ENCODE measurements at regions not wholly inside any gene's neighbourhood (a gene's known extent, or its start where the extent isn't known, plus 50 kb on each side); places are given as distances from the start of the nearest gene placed in this dataset.

DNA sequence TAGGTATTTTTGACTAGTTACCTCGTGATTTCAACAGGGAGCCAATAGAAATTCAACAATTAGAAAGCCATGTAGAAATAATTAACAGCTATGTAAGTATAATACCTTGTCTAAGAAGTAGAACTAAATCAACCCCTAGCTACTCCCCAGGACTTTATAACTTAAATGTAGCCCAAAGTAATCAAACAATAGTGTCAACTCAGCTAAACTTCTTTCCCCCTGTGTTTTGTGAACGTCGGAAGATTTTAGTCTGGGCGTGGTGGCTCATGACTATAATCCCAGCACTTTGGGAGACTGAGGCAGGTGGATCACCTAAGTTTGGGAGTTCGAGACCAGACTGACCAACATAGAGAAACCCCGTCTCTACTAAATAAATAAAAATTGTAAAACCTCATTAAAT, 579.9 kb upstream of the NCAM2 start:
- TF ChIP-seq, protein P1, sequence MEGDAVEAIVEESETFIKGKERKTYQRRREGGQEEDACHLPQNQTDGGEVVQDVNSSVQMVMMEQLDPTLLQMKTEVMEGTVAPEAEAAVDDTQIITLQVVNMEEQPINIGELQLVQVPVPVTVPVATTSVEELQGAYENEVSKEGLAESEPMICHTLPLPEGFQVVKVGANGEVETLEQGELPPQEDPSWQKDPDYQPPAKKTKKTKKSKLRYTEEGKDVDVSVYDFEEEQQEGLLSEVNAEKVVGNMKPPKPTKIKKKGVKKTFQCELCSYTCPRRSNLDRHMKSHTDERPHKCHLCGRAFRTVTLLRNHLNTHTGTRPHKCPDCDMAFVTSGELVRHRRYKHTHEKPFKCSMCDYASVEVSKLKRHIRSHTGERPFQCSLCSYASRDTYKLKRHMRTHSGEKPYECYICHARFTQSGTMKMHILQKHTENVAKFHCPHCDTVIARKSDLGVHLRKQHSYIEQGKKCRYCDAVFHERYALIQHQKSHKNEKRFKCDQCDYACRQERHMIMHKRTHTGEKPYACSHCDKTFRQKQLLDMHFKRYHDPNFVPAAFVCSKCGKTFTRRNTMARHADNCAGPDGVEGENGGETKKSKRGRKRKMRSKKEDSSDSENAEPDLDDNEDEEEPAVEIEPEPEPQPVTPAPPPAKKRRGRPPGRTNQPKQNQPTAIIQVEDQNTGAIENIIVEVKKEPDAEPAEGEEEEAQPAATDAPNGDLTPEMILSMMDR (IDR thresholded peaks at IDR 0.05): no peak
- TF ChIP-seq POLR2AphosphoS5 (IDR thresholded peaks at IDR 0.05) (no peak), POLR2A (IDR thresholded peaks at IDR 0.05; ENCODE audit: low read depth) (no peak)
